Middle frontal gyrus (tissue), 1 donor: ENCODE measurements at regions not wholly inside any gene's neighbourhood (a gene's known extent, or its start where the extent isn't known, plus 50 kb on each side); places are given as distances from the start of the nearest gene placed in this dataset.

Experiments
- DNase-seq: peaks from one replicate; pipeline ENCODE4 v3.0.0-alpha.2; 2015; ENCODE audit warnings: low spot score; ENCODE audit errors: extremely low spot score

DNA sequence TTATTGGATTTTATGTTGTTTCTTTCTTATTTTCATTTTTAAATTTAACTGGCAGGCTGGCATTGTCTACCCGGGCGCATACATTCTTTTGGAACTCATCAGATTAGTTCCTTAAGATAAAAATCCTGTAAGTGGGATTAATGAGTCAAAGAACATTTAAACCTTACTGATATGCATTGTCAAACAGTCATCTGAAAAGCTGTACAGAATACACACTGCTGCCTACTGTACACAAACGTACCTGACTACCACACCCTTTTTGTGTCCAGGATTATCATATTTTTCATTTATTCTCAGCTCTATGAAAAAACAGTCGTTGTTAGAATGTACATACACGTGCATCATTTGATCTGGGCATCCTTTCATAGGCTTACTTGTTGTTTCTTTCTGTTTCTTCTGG lies 358.3 kb downstream of the EFNB2 start:
- no peak for DNase-seq

GRCh38 chr13:106176117-106176516 lies 359.3 kb downstream of the EFNB2 start:
- no peak for DNase-seq

- no peak for DNase-seq
These were observed 361.4 kb downstream of the EFNB2 start for GRCh38 chr13:106173891-106174610.

- DNase-seq, result no peak
These were observed 362.1 kb downstream of the EFNB2 start for GRCh38 chr13:106173346-106173745.

DNA sequence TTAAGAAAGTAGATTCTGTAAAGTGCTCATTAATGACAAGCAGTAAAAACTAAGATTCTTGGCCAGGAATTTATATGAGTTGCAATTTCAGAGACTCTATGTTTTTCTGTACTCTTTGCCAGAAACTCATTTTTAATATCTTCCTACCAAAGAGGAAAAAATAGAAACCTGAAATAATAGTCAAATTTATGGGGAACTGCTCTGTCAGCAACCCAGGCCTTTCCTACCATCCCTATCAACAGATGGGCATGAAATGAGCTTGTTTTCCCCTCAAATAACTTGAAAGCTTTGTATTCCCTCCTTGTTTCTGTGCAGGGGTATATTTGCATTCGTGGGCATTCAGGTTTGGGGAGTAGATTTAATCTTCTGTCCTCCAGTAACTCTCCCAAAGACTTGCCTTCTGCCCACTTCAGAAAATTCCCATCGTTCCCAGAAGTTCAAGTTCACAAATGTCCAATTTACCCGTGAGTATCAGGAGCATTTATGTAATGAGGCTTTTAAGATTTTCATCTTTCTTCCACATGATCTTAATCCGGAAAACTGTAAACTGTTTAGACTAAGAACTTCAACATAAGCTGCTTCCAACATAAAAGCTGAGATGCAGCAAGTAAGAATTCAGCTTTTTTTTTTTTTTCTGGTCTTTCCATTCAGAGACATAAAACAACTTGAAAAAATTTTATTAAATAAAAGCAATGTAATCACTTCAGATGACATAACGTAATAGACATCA lies 363.1 kb downstream of the EFNB2 start:
- no peak for DNase-seq

GRCh38 chr13:106163426-106163825 lies 372.0 kb downstream of the EFNB2 start:
- DNase-seq, result no peak

DNA sequence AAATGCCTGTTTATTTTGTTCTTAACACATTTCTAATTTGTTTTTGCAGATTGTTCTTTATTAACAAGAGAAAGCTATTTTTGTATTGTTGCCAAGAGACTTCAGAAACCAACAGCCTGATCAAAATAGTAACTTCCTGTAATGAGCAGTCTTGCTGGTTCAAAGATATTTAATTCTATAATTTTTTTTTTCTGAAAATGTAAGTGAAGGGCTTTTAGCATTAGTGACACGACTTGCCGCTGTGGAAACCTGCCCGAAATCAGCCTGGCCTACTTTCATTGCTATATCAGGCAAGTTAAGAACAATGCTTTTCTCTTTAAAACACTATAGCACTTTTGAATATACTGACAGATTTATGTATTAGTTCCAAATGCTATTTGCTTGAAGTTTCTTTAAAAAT lies 374.3 kb downstream of the EFNB2 start:
- no peak for DNase-seq

DNA sequence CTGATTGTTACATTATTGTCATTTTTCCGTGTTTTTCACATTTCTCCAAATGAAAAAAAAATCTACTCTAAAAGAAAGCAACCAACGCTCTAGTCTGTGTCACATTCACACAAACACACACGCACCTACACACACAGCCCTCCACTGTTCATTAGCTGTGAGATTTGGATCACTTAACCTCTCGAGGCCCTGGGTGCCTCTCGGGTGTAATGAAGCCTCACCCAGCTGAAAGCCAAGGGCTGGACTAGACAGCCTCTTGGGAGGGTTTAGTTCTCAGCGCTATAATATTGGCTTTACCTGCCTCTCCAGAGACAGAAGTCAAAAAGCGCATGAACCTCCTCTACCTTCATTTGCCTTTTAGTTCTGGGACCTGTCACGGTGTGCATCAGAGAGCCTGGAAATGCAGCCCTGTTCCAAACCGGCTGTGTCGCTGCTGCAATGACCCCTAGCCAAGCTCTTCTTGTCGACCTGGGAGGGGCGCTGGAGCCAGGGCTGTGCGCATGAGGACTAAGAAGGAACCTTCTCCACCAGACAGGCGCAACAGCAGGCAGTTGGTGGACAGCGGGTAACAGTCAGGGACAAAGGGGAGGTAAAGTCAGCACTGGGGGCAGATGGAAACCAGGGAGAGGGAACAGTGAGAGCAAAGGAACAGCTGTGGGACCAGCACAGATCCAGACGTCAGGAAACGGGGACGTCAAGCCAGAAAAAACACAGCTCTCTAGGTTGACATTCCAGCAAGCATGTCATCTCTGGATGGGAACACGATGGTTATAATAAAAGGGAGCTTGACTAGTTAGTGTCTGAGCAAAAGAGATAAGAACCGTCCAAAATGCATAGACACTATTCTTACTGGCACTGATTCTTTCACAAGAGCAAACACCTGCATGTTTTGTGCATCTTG lies 375.9 kb downstream of the EFNB2 start:
- no peak for DNase-seq

DNA sequence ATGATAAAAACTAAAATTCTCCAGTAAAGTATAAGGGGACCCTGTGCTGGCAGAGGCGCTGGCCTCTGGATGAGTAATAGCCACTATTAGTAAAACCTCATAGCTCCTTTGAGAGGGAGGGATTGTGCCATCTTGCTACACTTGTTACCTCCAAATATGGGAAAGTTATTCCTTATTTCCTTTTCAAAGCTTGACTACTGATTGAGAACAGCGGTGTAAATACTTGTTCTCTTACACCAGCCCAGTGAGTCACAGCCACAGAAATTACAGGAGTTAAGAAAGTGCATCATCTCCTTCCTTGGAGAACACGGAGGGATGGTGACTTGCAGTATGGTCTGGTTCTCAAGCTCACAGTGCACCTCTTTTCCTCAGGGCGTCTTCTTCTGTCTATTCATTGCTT lies 379.0 kb downstream of the EFNB2 start:
- DNase-seq, result no peak

- DNase-seq, result no peak
These were observed 380.1 kb downstream of the EFNB2 start for GRCh38 chr13:106155411-106155810.

GRCh38 chr13:106153876-106154275 lies 381.6 kb downstream of the EFNB2 start:
- DNase-seq, result no peak

GRCh38 chr13:106153041-106153440 lies 382.4 kb downstream of the EFNB2 start:
- no peak for DNase-seq

DNA sequence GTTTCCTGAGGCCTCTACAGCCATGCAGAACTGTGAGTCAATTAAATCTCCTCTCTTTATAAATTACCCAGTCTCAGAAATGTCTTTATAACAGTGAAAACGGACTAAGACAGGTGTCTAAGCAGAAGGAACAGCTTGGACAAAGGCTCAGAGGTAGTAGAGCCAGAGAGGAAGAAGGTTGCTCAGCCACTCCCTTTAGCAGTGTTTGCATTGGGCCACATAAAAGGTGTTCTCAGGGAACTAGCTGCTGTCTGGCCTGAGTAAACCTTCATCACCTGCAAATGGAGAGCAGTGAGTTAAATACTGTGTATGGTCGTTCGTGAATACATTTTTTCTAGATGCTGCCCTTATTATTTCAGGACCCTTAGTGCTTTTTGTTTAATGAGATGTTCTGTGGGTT lies 383.4 kb downstream of the EFNB2 start:
- no peak for DNase-seq

DNA sequence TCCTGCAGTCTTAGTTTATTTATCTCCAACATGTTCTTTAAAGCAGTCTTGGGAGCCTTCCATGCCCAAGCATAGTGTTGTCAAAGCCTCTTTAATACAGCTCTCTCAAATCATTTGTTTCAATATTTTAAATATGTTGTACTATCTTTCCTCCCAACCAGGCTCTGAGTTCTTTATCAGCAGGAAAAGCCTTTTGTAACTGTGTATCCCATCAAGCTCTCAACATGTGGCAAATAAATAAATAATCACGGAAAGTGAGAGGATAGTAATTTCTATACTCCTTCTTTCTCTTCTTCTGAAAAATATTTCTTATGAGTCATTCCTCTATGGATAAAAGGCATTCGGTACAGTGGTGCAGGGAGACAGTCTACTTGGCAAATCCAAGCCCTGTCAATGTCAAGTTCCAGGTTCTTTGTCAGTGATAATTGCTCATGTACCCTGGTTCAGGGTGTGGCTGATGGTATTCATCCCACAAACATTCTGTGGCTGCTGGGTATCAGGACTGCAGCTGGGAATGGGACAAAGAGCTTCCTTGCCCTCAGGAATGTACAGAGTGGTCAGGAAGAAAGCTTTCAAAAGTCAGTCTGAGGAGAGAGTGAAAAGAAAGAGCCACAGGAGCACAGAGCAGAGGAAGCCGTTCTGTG lies 384.3 kb downstream of the EFNB2 start:
- DNase-seq, result no peak

DNA sequence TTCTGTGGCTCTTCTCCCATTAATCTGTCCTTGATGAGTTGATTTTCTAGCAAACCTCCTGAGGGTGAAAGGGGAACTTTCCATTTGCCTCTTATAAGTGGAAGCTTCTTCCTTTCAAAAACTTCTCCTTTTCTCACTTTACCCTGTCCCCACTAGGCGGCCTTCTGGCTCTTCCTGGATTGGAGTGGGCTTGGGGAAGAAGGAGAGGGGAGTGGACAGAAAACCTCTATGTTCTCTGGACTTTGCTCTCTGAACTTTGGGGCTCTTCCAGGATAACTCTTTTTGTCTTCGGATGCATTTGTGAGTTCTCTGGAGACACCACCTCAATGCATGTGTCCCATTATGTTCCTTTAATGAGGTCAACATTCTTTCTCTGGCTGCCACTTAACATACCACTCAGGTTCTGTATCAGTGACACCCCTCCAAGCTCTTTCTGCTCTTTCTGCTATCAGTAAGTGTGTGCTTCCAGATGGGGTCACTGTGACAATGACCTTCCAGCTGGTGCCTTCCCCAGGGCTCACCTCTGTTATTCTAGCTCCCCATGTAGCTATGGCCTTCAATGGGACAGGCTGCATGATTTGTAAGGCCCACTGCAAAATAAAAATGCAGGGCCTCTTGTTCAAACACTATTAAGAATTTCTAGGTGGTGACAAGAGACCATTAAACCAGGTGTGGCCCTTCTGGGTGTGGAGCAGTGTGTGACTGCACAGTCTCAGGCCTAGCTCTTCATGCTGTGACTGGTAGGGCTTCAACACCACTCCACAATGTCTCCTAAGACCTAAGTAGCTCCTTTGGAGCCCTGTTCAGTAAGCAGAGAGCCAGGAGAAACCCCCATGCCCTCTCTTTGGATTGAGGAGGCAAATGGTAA lies 389.2 kb downstream of the EFNB2 start:
- DNase-seq, result no peak

- no peak for DNase-seq
These were observed 390.4 kb downstream of the EFNB2 start for GRCh38 chr13:106145070-106145469.

GRCh38 chr13:106143930-106144709 lies 391.3 kb downstream of the EFNB2 start:
- DNase-seq, result no peak

- DNase-seq, result no peak
These were observed 392.1 kb downstream of the EFNB2 start for GRCh38 chr13:106143392-106143791.

GRCh38 chr13:106140476-106140875 lies 395.0 kb downstream of the EFNB2 start:
- DNase-seq, result no peak

- no peak for DNase-seq
These were observed 395.5 kb downstream of the EFNB2 start for GRCh38 chr13:106139942-106140341.
